GM12878 (cell line): ENCODE measurements at regions not wholly inside any gene's neighbourhood (a gene's known extent, or its start where the extent isn't known, plus 50 kb on each side); places are given as distances from the start of the nearest gene placed in this dataset.

ENCODE experiments used
- ATAC-seq: fragments of 200-7000 bp; cut with Tn5 transposase; 3 replicates; pipeline ENCODE4 v1.9.1; 2020; ENCODE audit warnings: mild to moderate bottlenecking, moderate library complexity
- BruUV-seq: library from RNA; stranded (reverse); fragments of 400-500 nt; replicated peaks from 2 replicates; lab custom pipeline; 2021; lab: Mats Ljungman, UMichigan
- CTCF ChIA-PET: fragments of 300-600 bp; sonication (Branson Sonifier 250); formaldehyde crosslinking; extraction: SDS; loops from one replicate; lab custom pipeline; 2021; ENCODE audit warnings: inconsistent platforms; lab: Yijun Ruan, JAX
- POLR2A ChIA-PET: fragments of 350-600 bp; formaldehyde crosslinking; extraction: SDS; loops from one replicate; lab custom pipeline; 2021; ENCODE audit warnings: inconsistent platforms; lab: Charles Lee
- RAD21 ChIA-PET: fragments of 300-600 bp; sonication (Branson Sonifier 250); formaldehyde crosslinking; loops from one replicate; lab custom pipeline; 2023; ENCODE audit warnings: antibody characterized with exemption; ENCODE audit not compliant: unreplicated experiment; lab: Charles Lee
- SMC1A ChIA-PET: fragments of 300-600 bp; sonication (Branson Sonifier 250); formaldehyde crosslinking; loops from one replicate; lab custom pipeline; 2023; ENCODE audit not compliant: unreplicated experiment, uncharacterized antibody; lab: Charles Lee
- DNase-seq: peaks from one replicate; pipeline ENCODE4 v3.0.0-alpha.2; 2011; ENCODE audit warnings: low read depth, low spot score
- FAIRE-seq: peaks from 3 replicates; lab custom pipeline; 2011; peaks lifted over from hg19 to GRCh38; lab: Jason Lieb, UNC
- H2AFZ ChIP-seq: 2 replicates; pipeline ENCODE4 v1.6.0; 2011; ENCODE audit warnings: low read depth, low read length, control low read depth; ENCODE audit not compliant: control insufficient read depth
- H3K27ac ChIP-seq: 2 replicates; pipeline ENCODE4 v1.5.1; 2011; ENCODE audit warnings: control low read depth; ENCODE audit not compliant: control insufficient read depth, insufficient read depth
- H3K27me3 ChIP-seq, 2 experiments: replicated peaks in 1 of 2; 2 replicates each; pipeline versions ENCODE4 v1.6.0 to v1.6.1; 2011; ENCODE audit warnings: low read length in 1 of 2; ENCODE audit not compliant: control insufficient read depth in 2 of 2, insufficient read depth in 2 of 2
- H3K36me3 ChIP-seq, 2 experiments: 2 replicates each; pipeline ENCODE4 v1.5.1; 2011; ENCODE audit warnings: low read length in 1 of 2; ENCODE audit not compliant: control insufficient read depth in 2 of 2, insufficient read depth in 2 of 2
- H3K4me1 ChIP-seq: 2 replicates; pipeline ENCODE4 v1.6.1; 2011; ENCODE audit warnings: mild to moderate bottlenecking, low read length, moderate library complexity, mixed read lengths; ENCODE audit not compliant: control insufficient read depth, insufficient read depth
- H3K4me2 ChIP-seq: 2 replicates; pipeline ENCODE4 v1.6.0; 2011; ENCODE audit warnings: control low read depth; ENCODE audit not compliant: control insufficient read depth, insufficient read depth
- H3K4me3 ChIP-seq: fragments of 200-600 bp; sonication (generic); 2 replicates; pipeline ENCODE4 v1.5.1; 2016
- H3K79me2 ChIP-seq: 2 replicates; pipeline ENCODE4 v1.6.0; 2011; ENCODE audit warnings: low read length; ENCODE audit not compliant: control insufficient read depth, insufficient read depth
- H3K9ac ChIP-seq: 2 replicates; pipeline ENCODE4 v1.8.0; 2011; ENCODE audit warnings: low read length, control low read depth, mixed read lengths; ENCODE audit not compliant: control insufficient read depth, insufficient read depth
- H3K9me3 ChIP-seq: replicated peaks from 3 replicates; pipeline ENCODE4 v1.5.1; 2011; ENCODE audit warnings: mild to moderate bottlenecking, low read length; ENCODE audit not compliant: control insufficient read depth, insufficient read depth
- H4K20me1 ChIP-seq: 2 replicates; pipeline ENCODE4 v1.6.0; 2011; ENCODE audit not compliant: control insufficient read depth, insufficient read depth
- ATF7 ChIP-seq: fragments of 450-650 bp; IDR thresholded peaks from 2 replicates; pipeline ENCODE4 v1.6.1; 2016; ENCODE audit warnings: low read depth, mild to moderate bottlenecking
- BCL11A ChIP-seq: IDR thresholded peaks from 2 replicates; pipeline ENCODE4 v1.6.1; 2011; ENCODE audit warnings: low read depth, low read length
- BCL3 ChIP-seq: IDR thresholded peaks from 2 replicates; pipeline ENCODE4 v1.6.1; 2011; ENCODE audit warnings: borderline replicate concordance, low read depth, mild to moderate bottlenecking, moderate library complexity, low read length; ENCODE audit not compliant: insufficient read depth, poor library complexity, severe bottlenecking
- CBX5 ChIP-seq: sonication (generic); IDR thresholded peaks from 2 replicates; pipeline ENCODE4 v1.6.1; 2016; ENCODE audit warnings: low read depth, moderate library complexity, mild to moderate bottlenecking, inconsistent platforms
- LARP7 ChIP-seq: fragments of 450-650 bp; IDR thresholded peaks from 2 replicates; pipeline ENCODE4 v1.6.1; 2017; ENCODE audit warnings: mild to moderate bottlenecking
- MEF2A ChIP-seq: IDR thresholded peaks from 2 replicates; pipeline ENCODE4 v1.6.1; 2011; ENCODE audit warnings: low read depth, mild to moderate bottlenecking, low read length, moderate library complexity; ENCODE audit not compliant: insufficient read depth
- MLLT1 ChIP-seq: fragments of 450-650 bp; IDR thresholded peaks from 2 replicates; pipeline ENCODE4 v1.6.1; 2016; ENCODE audit warnings: mild to moderate bottlenecking
- MYB ChIP-seq: fragments of 150-350 bp; IDR thresholded peaks from 2 replicates; pipeline ENCODE4 v1.6.1; 2014; ENCODE audit warnings: mild to moderate bottlenecking, low read depth, low read length, borderline replicate concordance
- NFIC ChIP-seq: IDR thresholded peaks from 2 replicates; pipeline ENCODE4 v1.6.1; 2012; ENCODE audit warnings: low read depth, mild to moderate bottlenecking, inconsistent platforms, low read length, moderate library complexity
- NR2C1 ChIP-seq: fragments of 450-650 bp; IDR thresholded peaks from 2 replicates; pipeline ENCODE4 v1.6.1; 2017; ENCODE audit warnings: antibody characterized with exemption, mild to moderate bottlenecking, moderate library complexity
- NRF1 ChIP-seq: conservative IDR thresholded peaks from 2 replicates; pipeline ENCODE4 v1.6.1; 2011; ENCODE audit warnings: mild to moderate bottlenecking, low read depth, low read length, improper control_type of control experiment
- PBX3 ChIP-seq: IDR thresholded peaks from 2 replicates; pipeline ENCODE4 v1.6.1; 2011; ENCODE audit warnings: mild to moderate bottlenecking, low read depth, low read length, moderate library complexity; ENCODE audit not compliant: insufficient replicate concordance
- PML ChIP-seq: IDR thresholded peaks from 2 replicates; pipeline ENCODE4 v1.6.1; 2012; ENCODE audit warnings: low read length, inconsistent platforms
- RAD21 ChIP-seq: IDR thresholded peaks from 2 replicates; pipeline ENCODE4 v1.6.1; 2011; ENCODE audit warnings: mild to moderate bottlenecking, low read depth, low read length, moderate library complexity; ENCODE audit not compliant: insufficient read depth
- STAT3 ChIP-seq: IDR thresholded peaks from 2 replicates; pipeline ENCODE4 v1.6.1; 2011; ENCODE audit warnings: low read depth, low read length, improper control_type of control experiment
- SUPT20H ChIP-seq: IDR thresholded peaks from 2 replicates; pipeline ENCODE4 v1.6.1; 2011; ENCODE audit warnings: low read depth, mild to moderate bottlenecking, low read length, moderate library complexity, borderline replicate concordance; ENCODE audit not compliant: control insufficient read depth
- TCF7 ChIP-seq: IDR thresholded peaks from 2 replicates; pipeline ENCODE4 v1.6.1; 2014; ENCODE audit warnings: antibody characterized with exemption, borderline replicate concordance
- YBX1 ChIP-seq: fragments of 450-650 bp; IDR thresholded peaks from 2 replicates; pipeline ENCODE4 v1.6.1; 2016; ENCODE audit warnings: antibody characterized with exemption
- ZZZ3 ChIP-seq: IDR thresholded peaks from 2 replicates; pipeline ENCODE4 v1.6.1; 2011; ENCODE audit warnings: low read depth; ENCODE audit not compliant: control insufficient read depth, insufficient read length
- WGBS: methylation state at CpG from one replicate; pipeline ENCODE4 v1.1.6; 2016; ENCODE audit warnings: low lambda C conversion rate; ENCODE audit not compliant: insufficient replicate concordance, insufficient coverage; ENCODE audit errors: missing lambda C conversion rate; 5-methylcytosine and 5-hydroxymethylcytosine counted together
- in situ Hi-C: fragments of 300-500 bp; cut with MboI; formaldehyde crosslinking; loops from 9 replicates; pipeline ENCODE4 v1.14.3; 2018; ENCODE audit warnings: mixed read lengths
- intact Hi-C: fragments of 100-400 bp; cut with micrococcal nuclease; formaldehyde crosslinking; loops from one replicate; pipeline ENCODE4 v1.14.2; 2022; ENCODE audit not compliant: unreplicated experiment

- FAIRE-seq (no peak), DNase-seq (no peak), ATAC-seq (no peak)
- no peaks in the 10 kb centered on the region for H3K36me3 ChIP-seq
- H3K4me3 ChIP-seq = no peak overlapping the region
- H3K27me3 ChIP-seq = peaks cover 0 to 2% of the 10 kb centered on the region in 2 experiments; a peak in 2 of 4 replicates
- 4% methylated on average over 2 of the region's 2 CpGs for WGBS
- H3K79me2 ChIP-seq = no peaks in the 10 kb centered on the region
- H3K4me2 ChIP-seq = no peak overlapping the region
- no peaks in the 10 kb centered on the region for H4K20me1 ChIP-seq
- RAD21 ChIA-PET = interaction anchor here (0.6 to 2.5 kb wide), 6 partner anchors 9 to 564 kb away, joined by 3 to 10 read pairs (median 4); no protein-coding TSS in a partner anchor
- no peaks in the 10 kb centered on the region; the same call in 2 of the 3 replicates for H3K9me3 ChIP-seq
- no peaks in the 10 kb centered on the region for H3K4me1 ChIP-seq
- in situ Hi-C loops (loop anchor here (25.0 kb wide), 1 partner anchor 1135 kb away; no protein-coding TSS in a partner anchor), intact Hi-C loops (no loop called here)
- no peak overlapping the region for H3K9ac ChIP-seq
- SMC1A ChIA-PET = interaction anchor here (0.7 to 2.0 kb wide), 17 partner anchors 9 to 250 kb away, joined by 3 to 10 read pairs (median 4); no protein-coding TSS in a partner anchor
- TF ChIP-seq RAD21 = no peak
- TF ChIP-seq ZZZ3 = no peak
- no peak for TF ChIP-seq BCL11A
- TF ChIP-seq PML = no peak
- TF ChIP-seq MEF2A = no peak
- no peak for TF ChIP-seq ATF7
- TF ChIP-seq MLLT1 = no peak
- TF ChIP-seq TCF7 = no peak
- TF ChIP-seq LARP7 = no peak
- no peak for TF ChIP-seq BCL3
- TF ChIP-seq CBX5 = no peak
- no peak for TF ChIP-seq NRF1
- no peak for TF ChIP-seq NFIC
- no peak for TF ChIP-seq STAT3
- TF ChIP-seq MYB = no peak
- TF ChIP-seq YBX1 = no peak
- no peak for TF ChIP-seq SUPT20H
- no peak for TF ChIP-seq NR2C1
- no peak for TF ChIP-seq PBX3
- POLR2A ChIA-PET = interaction anchor here (0.6 to 0.7 kb wide), 2 partner anchors 47 to 50 kb away, joined by 3 to 6 read pairs; no protein-coding TSS in a partner anchor
- no peak overlapping the region for H3K27ac ChIP-seq
- BruUV-seq = no TSS peak
- no peak overlapping the region for H2AFZ ChIP-seq
- CTCF ChIA-PET = interaction anchor here (0.7 to 1.9 kb wide), 9 partner anchors 9 to 583 kb away, joined by 3 to 7 read pairs (median 3); no protein-coding TSS in a partner anchor
These were observed 203.6 kb downstream of the ZNF365 start for GRCh38 chr10:62577666-62578291.
